ENCODE measurements at regions not wholly inside any gene's neighbourhood (a gene's known extent, or its start where the extent isn't known, plus 50 kb on each side); places are given as distances from the start of the nearest gene placed in this dataset.

GRCh38 chr1:212167098-212167497 lies 118.1 kb upstream of the PPP2R5A start:
- TF ChIP-seq CTCF (conservative IDR thresholded peaks at IDR 0.05) = no peak
- no peak for TF ChIP-seq ZFX (IDR thresholded peaks at IDR 0.05)

All from C4-2B (cell line).